ENCODE measurements at regions not wholly inside any gene's neighbourhood (a gene's known extent, or its start where the extent isn't known, plus 50 kb on each side); places are given as distances from the start of the nearest gene placed in this dataset.
"Not testable (repeated sequence)": the region's sequence is repeated elsewhere in the genome, so short reads cannot be mapped to it uniquely, and the experiment has no call there.

DNA sequence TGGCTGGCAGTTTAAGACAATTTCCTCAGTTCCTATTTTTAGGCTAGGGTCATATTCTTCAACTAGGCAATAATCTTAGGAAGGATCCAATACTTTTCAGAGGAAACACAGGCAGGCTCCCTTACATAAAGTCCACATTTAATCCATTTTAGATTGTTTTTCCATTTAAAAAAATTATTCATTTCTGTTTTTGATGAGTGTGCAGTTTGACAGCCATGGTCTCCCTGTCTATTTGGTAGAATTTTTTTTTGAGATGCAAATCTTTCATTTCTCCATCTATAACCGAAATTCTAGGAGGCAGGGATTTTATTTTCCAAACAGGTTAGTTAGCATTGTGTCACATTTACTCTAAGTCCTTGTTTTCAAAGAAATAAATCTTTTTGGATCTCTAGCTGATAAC is 326.8 kb downstream of the PPP4R3C start:
- FAIRE-seq, result no peak

GRCh38 chrX:27132862-27133261 is 330.3 kb downstream of the PPP4R3C start:
- no peak for FAIRE-seq

- FAIRE-seq, result not testable (repeated sequence)
Observed at GRCh38 chrX:27087176-27087575, 376.0 kb downstream of the PPP4R3C start.

DNA sequence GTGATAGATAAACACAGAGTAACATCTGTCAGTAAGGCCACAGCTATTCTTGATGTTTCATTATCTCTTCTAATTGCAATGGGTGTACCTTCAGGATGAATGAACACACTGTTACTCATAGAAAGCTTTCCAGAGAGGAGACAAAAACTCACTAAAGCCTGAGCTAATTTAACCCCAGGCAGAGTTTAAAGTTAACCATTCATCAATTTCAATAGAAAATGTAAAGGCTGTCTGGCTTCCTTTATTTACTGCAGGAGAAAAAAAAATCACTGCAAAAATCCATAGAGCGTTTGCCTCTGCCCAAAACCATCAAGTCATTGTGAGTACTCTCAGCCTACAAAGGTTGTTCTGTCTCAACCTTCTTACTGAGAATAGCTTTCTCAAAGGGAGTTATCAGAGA is 376.9 kb downstream of the PPP4R3C start:
- FAIRE-seq, result no peak

GRCh38 chrX:27085346-27085745 is 377.8 kb downstream of the PPP4R3C start:
- FAIRE-seq, result no peak

- FAIRE-seq, result no peak
Observed at GRCh38 chrX:27078371-27078770, 384.8 kb downstream of the PPP4R3C start.

GRCh38 chrX:27057883-27058282 is 405.3 kb downstream of the PPP4R3C start:
- FAIRE-seq, result no peak

GRCh38 chrX:27039332-27039731 is 423.8 kb downstream of the PPP4R3C start:
- no peak for FAIRE-seq

DNA sequence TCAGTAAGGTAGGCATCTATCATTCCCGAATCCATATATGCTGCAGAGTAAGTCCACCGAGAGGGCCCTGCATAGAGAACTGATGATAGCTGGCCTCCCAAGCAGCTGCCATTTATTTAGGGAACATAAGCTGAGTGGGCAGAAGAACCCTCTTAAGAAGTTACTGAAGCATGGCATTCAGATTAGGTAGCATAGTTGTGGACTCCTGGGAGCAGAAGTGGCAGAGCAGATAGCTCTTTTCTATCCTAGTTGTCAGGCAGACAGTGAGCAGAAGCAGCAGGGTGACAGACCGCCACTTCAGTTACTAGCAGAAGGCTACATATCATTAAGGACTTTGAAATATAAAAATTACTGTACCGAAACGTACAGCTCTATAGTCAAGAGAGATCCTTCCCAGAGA is 454.7 kb downstream of the PPP4R3C start:
- FAIRE-seq, result no peak

GRCh38 chrX:26999634-27000033 is 463.5 kb downstream of the PPP4R3C start:
- FAIRE-seq, result no peak

DNA sequence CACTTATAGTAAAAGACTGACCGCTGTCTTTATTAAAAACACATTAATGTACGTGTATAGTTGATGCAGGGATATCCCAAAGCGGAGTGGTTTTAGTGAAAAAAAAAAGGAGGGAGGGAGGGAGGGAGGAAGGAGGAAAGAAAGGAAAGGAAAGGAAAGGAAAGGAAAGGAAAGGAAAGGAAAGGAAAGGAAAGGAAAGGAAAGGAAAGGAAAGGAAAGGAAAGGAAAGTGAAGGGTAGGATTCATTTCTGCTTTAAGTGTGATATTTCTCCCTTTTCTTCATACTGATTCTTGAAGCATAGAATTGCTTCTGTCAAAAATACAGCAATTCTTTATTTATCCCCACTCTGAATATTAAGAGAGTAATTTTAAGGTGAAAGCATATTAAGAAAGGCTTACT is 504.9 kb downstream of the PPP4R3C start:
- no peak for FAIRE-seq

- no peak for FAIRE-seq
Observed at GRCh38 chrX:26954029-26954428, 509.1 kb downstream of the PPP4R3C start.

- FAIRE-seq, result no peak
Observed at GRCh38 chrX:26952213-26952612, 510.9 kb downstream of the PPP4R3C start.

DNA sequence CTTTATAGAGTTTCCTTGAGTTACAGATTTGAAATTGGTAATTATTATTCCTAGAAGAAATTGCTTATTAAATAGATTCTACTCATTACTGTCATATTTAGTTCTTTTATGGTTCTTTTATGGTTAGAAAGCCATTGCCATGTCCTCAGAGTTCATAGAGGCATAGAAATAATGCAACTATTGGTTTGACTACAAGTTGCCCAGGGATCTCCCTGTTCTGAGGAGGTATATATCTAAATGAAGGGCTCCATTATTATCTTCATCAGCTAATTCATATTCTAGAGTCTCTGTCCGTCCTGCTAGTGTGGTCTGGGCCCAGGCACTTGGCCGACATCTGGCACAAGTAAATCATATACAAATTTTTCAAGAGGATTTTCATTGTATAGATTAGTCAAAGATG is 535.7 kb downstream of the PPP4R3C start:
- no peak for FAIRE-seq

GRCh38 chrX:26925088-26925487 is 538.1 kb downstream of the PPP4R3C start:
- FAIRE-seq, result no peak

DNA sequence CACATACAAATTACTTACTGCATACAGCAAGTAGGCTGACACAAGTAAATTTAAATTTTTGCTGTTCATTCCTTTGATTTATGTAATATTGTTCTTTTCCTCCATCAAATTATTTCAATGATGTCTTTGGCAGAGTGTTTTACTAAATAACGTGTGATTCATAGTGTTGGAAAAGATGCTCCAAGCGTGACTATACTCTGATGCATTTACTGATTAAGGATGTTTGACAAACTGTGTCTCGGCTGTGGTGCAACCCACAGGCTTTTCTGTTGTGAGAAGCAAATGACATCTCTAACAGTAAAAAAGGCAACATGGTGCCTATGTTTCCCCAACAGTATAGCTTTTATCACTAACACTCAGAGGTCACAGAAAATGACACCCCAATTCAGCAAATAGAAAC is 540.9 kb downstream of the PPP4R3C start:
- no peak for FAIRE-seq

- FAIRE-seq, result no peak
Observed at GRCh38 chrX:26918631-26919030, 544.5 kb downstream of the PPP4R3C start.

DNA sequence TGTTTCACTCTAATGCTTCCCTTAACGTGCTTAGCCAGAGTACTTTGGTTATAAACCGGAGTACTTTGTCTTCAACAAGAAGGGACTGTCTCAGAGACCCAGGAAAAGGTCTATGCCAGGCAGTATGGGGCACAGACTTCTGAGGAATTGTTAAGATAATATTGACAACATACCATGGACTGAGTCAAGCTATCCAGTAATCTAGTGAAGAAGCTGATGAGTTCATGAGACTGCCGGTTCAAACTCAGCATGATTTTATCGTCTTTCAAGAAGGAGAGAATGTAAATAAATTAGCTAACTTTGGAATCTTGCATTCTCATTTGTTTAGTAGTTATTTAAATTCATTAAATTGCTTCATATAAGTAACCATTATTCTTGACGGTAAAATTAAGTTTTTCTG is 546.1 kb downstream of the PPP4R3C start:
- FAIRE-seq, result no peak

- no peak for FAIRE-seq
Observed at GRCh38 chrX:26915064-26915463, 548.1 kb downstream of the PPP4R3C start.

DNA sequence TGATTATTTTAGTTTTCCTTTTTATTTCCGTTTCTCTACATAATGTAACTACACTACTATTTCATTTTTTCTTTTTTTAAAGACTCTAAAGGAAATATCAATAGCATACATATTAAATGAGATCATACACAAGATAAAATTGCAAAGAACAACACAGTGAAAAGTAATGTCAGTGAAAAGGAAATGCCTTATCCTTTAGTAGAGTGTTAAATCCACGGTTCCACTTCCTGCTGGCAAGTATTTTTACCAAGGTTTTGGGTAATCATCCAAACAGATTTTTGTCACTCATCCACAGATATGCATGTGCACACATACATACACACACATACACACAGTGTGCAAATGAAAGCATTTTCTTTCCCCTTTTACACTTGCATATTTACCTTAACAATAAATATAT is 548.9 kb downstream of the PPP4R3C start:
- no peak for FAIRE-seq

DNA sequence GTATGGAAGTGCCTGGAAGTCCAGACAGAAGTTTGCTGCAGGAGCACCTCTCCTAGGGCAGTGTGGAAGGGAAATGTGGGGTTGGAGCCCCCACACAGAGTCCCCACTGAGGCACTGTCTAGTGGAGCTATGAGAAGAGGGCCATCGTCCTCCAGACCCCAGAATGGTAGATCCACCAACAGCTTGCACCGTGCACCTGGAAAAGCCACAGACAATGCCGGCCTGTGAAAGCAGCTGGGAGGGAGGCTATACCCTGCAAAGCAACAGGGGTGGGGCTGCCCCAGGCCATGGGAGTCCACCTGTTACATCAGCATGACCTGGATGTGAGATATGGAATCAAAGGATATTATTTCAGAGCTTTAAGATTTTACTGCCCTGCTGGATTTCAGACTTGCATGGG is 551.4 kb downstream of the PPP4R3C start:
- not testable (repeated sequence) for FAIRE-seq

DNA sequence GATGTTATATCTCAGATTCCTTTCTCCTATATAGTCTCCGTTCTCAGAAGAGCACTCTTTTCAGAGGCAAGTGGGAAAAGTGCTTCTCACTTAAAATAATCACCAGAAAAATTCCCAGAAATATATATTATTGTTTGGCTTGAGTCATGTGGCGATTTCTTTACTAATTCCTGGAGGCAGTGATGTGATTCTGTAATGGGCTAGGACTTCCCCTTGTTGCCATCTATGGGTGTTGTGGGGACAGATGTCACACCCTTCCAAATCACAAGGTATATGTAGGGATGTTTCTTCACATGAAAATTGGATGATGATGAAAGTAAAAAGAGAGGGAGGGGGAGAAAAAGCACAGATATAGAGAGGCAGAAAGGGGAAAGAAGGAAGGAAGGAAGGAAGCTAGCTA is 553.4 kb downstream of the PPP4R3C start:
- FAIRE-seq, result no peak

DNA sequence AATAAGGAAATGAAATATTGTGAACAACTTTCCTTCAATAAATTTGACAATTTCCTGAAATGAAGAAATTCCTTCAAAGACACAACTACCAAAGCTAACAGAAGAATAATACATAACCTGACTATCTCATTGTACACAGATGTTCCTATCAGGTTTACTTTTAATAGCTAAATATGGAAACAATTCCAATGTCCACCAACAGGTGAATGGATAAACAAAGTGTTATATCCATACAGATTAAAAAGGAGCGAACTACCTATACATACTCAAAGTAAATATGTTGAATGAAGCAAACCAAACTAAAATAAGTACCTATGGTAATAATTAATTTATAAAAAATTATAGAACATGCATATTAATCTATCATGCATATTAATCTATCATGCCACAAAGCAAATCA is 554.9 kb downstream of the PPP4R3C start:
- FAIRE-seq, result no peak

- no peak for FAIRE-seq
Observed at GRCh38 chrX:26889574-26889973, 573.6 kb downstream of the PPP4R3C start.

DNA sequence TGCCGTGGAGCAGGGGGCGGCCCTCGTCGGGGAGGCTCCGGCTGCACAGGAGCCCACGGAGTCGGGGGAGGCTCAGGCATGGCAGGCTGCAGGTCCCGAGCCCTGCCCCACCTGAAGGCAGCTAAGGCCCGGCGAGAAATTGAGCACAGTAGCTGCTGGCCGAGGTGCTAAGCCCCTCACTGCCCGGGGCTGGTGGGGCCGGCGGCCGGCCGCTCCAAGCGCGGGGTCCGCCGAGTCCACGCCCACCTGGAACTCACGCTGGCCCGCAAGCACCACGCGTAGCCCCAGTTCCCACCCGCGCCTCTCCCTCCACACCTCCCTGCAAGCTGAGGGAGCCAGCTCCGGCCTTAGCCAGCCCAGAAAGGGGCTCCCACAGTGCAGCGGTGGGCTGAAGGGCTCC is 589.4 kb downstream of the PPP4R3C start:
- FAIRE-seq, result no peak

DNA sequence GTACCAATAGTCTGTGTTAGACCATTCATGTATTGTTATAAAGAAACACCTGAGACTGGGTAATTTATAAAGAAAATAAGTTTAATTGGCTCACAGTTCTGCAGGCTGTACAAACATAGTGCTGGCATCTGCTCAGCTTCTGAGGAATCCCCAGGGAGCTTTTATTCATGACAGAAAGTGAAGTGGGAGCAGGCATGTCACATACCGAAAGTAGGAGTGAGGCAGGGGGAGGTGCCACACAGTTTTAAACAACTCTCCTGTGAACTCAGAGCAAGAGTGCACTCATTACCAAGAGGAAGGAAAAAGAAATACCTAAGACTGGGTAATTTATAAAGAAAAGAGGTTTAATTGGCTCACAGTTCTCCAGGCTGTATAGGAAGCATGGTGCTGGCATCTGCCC is 591.2 kb downstream of the PPP4R3C start:
- FAIRE-seq, result no peak
